Keratinocyte (primary cell): ENCODE measurements at regions not wholly inside any gene's neighbourhood (a gene's known extent, or its start where the extent isn't known, plus 50 kb on each side); places are given as distances from the start of the nearest gene placed in this dataset.

Source experiments
- DNase-seq: peaks from one replicate; pipeline ENCODE4 v3.0.0-alpha.2; 2011; ENCODE audit warnings: low read depth, missing footprints, low spot score
- FAIRE-seq: peaks from 2 replicates; lab custom pipeline; 2011; peaks lifted over from hg19 to GRCh38; lab: Jason Lieb, UNC
- H2AFZ ChIP-seq: 2 replicates; pipeline ENCODE4 v1.6.0; 2012; ENCODE audit warnings: low read length, control low read depth, inconsistent platforms; ENCODE audit not compliant: control insufficient read depth
- H3K27ac ChIP-seq: 2 replicates; pipeline ENCODE4 v1.5.1; 2011; ENCODE audit warnings: low read length; ENCODE audit not compliant: control insufficient read depth, insufficient read depth
- H3K27me3 ChIP-seq: 3 replicates; pipeline ENCODE4 v1.6.0; 2011; ENCODE audit warnings: low read length; ENCODE audit not compliant: control insufficient read depth, insufficient read depth; ENCODE audit errors: extremely low read depth
- H3K36me3 ChIP-seq, 2 experiments: 2 replicates in 1 of 2; 3 replicates in 1 of 2; pipeline ENCODE4 v1.5.1; 2011; ENCODE audit warnings: low read length in 2 of 2, mild to moderate bottlenecking in 1 of 2; ENCODE audit not compliant: control insufficient read depth in 2 of 2, insufficient read depth in 2 of 2; ENCODE audit errors: extremely low read depth in 1 of 2
- H3K4me1 ChIP-seq: 3 replicates; pipeline ENCODE4 v1.5.1; 2011; ENCODE audit warnings: low read length; ENCODE audit not compliant: control insufficient read depth, insufficient read depth; ENCODE audit errors: extremely low read depth
- H3K4me2 ChIP-seq: 3 replicates; pipeline ENCODE4 v1.6.0; 2011; ENCODE audit warnings: low read depth, low read length; ENCODE audit not compliant: control insufficient read depth, insufficient read depth; ENCODE audit errors: extremely low read depth
- H3K4me3 ChIP-seq, 3 experiments: fragments of 200-600 bp in 1 of 3; sonication (generic) in 1 of 3; 2 replicates in 2 of 3; 3 replicates in 1 of 3; pipeline ENCODE4 v1.5.1; 2011 to 2016; ENCODE audit warnings: low read length in 3 of 3, mild to moderate bottlenecking in 3 of 3, control low read depth in 2 of 3, inconsistent platforms in 1 of 3, low read depth in 1 of 3, mixed read lengths in 1 of 3, mixed run types in 1 of 3, moderate library complexity in 1 of 3; ENCODE audit not compliant: control insufficient read depth in 2 of 3, insufficient read depth in 2 of 3; ENCODE audit errors: extremely low read depth in 1 of 3
- H3K79me2 ChIP-seq: 2 replicates; pipeline ENCODE4 v1.6.0; 2012; ENCODE audit warnings: low read length; ENCODE audit not compliant: control insufficient read depth, insufficient read depth
- H3K9ac ChIP-seq: 3 replicates; pipeline ENCODE4 v1.6.0; 2011; ENCODE audit warnings: low read length; ENCODE audit not compliant: control insufficient read depth, insufficient read depth; ENCODE audit errors: extremely low read depth
- H3K9me1 ChIP-seq: 3 replicates; pipeline ENCODE4 v1.6.0; 2011; ENCODE audit warnings: low read length; ENCODE audit not compliant: control insufficient read depth, insufficient read depth; ENCODE audit errors: extremely low read depth
- H3K9me3 ChIP-seq: 2 replicates; pipeline ENCODE4 v1.5.1; 2012; ENCODE audit warnings: low read depth, low read length; ENCODE audit not compliant: control insufficient read depth
- H4K20me1 ChIP-seq: 3 replicates; pipeline ENCODE4 v1.6.0; 2011; ENCODE audit warnings: low read length; ENCODE audit not compliant: control insufficient read depth, insufficient read depth; ENCODE audit errors: extremely low read depth
- CTCF ChIP-seq, 3 experiments: IDR thresholded peaks in 1 of 3; conservative IDR thresholded peaks in 1 of 3; optimal IDR thresholded peaks in 1 of 3; 2 replicates in 2 of 3; 3 replicates in 1 of 3; pipeline versions ENCODE3 to v1.5.1; 2011; ENCODE audit warnings: low read length in 3 of 3, mild to moderate bottlenecking in 3 of 3, moderate library complexity in 2 of 3, control low read depth in 1 of 3, inconsistent platforms in 1 of 3; ENCODE audit not compliant: insufficient read depth in 2 of 3; ENCODE audit errors: extremely low read depth in 1 of 3
- EZH2 ChIP-seq: IDR thresholded peaks from one replicate; pipeline ENCODE4 v1.6.1; 2012; ENCODE audit warnings: inconsistent platforms, mild to moderate bottlenecking, low read length, moderate library complexity
- dilution Hi-C: fragments of 300-500 bp; cut with MboI; formaldehyde crosslinking; loops from one replicate; pipeline ENCODE4 v1.7.0; 2020; ENCODE audit warnings: low sequenced_read_pairs; ENCODE audit not compliant: extremely low pct_ligation_motif_present

- no peak for TF ChIP-seq EZH2
- Histone ChIP-seq H3K9ac (no peak overlapping the region), H3K79me2 (no peaks in the 10 kb centered on the region), H3K27me3 (no peaks in the 10 kb centered on the region), H3K4me2 (no peak overlapping the region), H3K9me3 (no peaks in the 10 kb centered on the region), H4K20me1 (no peaks in the 10 kb centered on the region), H3K4me1 (no peaks in the 10 kb centered on the region), H3K36me3 (no peaks in the 10 kb centered on the region), H2AFZ (no peak overlapping the region), H3K9me1 (no peaks in the 10 kb centered on the region), H3K27ac (no peak overlapping the region), H3K4me3 (no peak overlapping the region)
- FAIRE-seq (no peak), DNase-seq (no peak)
- dilution Hi-C loops = no loop called here
These were observed 314.1 kb upstream of the LRIG3 start for GRCh38 chr12:59234391-59234790.

DNA sequence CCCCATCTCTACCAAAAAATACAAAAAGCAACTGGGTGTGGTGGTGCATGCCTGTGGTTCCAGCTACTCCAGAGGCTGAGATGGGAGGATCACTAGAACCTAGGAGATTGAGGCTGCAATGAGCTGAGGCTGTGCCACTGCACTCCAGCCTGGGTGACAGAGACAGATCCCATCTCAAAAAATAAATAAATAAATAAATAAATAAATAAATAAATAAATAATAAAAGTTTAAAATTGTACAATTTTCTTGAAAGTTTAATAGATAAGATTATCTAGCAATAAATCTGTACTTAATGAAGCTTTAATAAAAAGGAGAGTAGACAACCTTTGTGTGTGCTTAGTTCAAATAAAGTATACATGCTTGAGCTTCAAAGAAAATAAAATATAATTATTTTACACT is 310.0 kb upstream of the LRIG3 start:
- FAIRE-seq (no peak), DNase-seq (no peak)
- Histone ChIP-seq H3K27me3 (no peaks in the 10 kb centered on the region), H3K4me3 (no peak overlapping the region), H3K27ac (no peak overlapping the region), H3K4me2 (no peak overlapping the region), H2AFZ (no peak overlapping the region), H3K9me1 (no peaks in the 10 kb centered on the region), H3K36me3 (no peaks in the 10 kb centered on the region), H3K9me3 (no peaks in the 10 kb centered on the region), H4K20me1 (no peaks in the 10 kb centered on the region), H3K9ac (no peak overlapping the region), H3K4me1 (no peaks in the 10 kb centered on the region), H3K79me2 (no peaks in the 10 kb centered on the region)
- dilution Hi-C loops = no loop called here
- TF ChIP-seq CTCF (optimal IDR thresholded peaks at IDR 0.05 in 1 of 3, IDR thresholded peaks at IDR 0.05 in 1 of 3, conservative IDR thresholded peaks at IDR 0.05 in 1 of 3; ENCODE audit: extremely low read depth in 1 of 3, insufficient read depth in 2 of 3, low read length in 3 of 3) (no peak), EZH2 (no peak)

DNA sequence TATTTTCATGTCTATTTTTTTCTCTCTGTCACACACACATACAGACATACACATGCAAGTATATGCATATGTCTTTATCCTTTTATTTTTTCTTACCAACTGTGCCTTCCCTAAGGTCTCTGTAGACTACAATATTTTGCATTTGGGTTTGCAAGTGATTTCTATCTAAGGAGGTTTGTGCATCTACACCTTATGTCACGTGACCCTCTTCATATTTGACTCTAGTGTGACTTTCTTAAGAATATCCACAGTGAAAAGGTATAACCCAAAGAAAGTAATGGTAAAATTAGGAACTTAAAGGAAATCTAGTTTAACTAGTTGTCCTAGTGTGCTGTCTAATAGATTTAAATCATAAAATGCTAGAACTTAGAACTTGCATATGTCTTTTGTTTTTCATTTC is 298.8 kb upstream of the LRIG3 start:
- no peak overlapping the region for H3K27ac ChIP-seq
- DNase-seq = no peak
- H3K9me1 ChIP-seq = no peaks in the 10 kb centered on the region
- H2AFZ ChIP-seq = no peak overlapping the region
- H3K36me3 ChIP-seq = no peaks in the 10 kb centered on the region
- TF ChIP-seq EZH2 = no peak
- no peak for TF ChIP-seq CTCF (optimal IDR thresholded peaks at IDR 0.05 in 1 of 3, IDR thresholded peaks at IDR 0.05 in 1 of 3, conservative IDR thresholded peaks at IDR 0.05 in 1 of 3; ENCODE audit: extremely low read depth in 1 of 3, insufficient read depth in 2 of 3, low read length in 3 of 3)
- H3K9me3 ChIP-seq = no peaks in the 10 kb centered on the region
- H3K9ac ChIP-seq = no peak overlapping the region
- no peak overlapping the region for H3K4me3 ChIP-seq
- dilution Hi-C loops = no loop called here
- H3K4me1 ChIP-seq = no peaks in the 10 kb centered on the region
- no peaks in the 10 kb centered on the region for H4K20me1 ChIP-seq
- no peak for FAIRE-seq
- no peaks in the 10 kb centered on the region for H3K79me2 ChIP-seq
- H3K27me3 ChIP-seq = no peaks in the 10 kb centered on the region
- H3K4me2 ChIP-seq = no peak overlapping the region
